Neural cell (in vitro differentiated cells): ENCODE measurements at regions not wholly inside any gene's neighbourhood (a gene's known extent, or its start where the extent isn't known, plus 50 kb on each side); places are given as distances from the start of the nearest gene placed in this dataset.

ENCODE experiments used
- H2AFZ ChIP-seq: fragments of 200-600, 300-800 bp; sonication (generic), shearing (Covaris generic); 2 replicates; pipeline ENCODE4 v1.6.0; 2014; ENCODE audit warnings: low read depth, mild to moderate bottlenecking, antibody characterized with exemption, low read length, moderate library complexity
- H3F3A ChIP-seq: fragments of 200-600 bp; shearing (Covaris generic); 2 replicates; pipeline ENCODE4 v1.6.1; 2016; ENCODE audit warnings: mild to moderate bottlenecking, moderate library complexity, mixed read lengths, antibody characterized with exemption, low read length; ENCODE audit not compliant: insufficient read depth, poor library complexity, severe bottlenecking
- H3K27ac ChIP-seq: fragments of 200-600, 300-800 bp; sonication (generic), shearing (Covaris generic); 2 replicates; pipeline ENCODE4 v1.5.1; 2014; ENCODE audit warnings: mild to moderate bottlenecking, low read length, moderate library complexity
- H3K27me3 ChIP-seq: fragments of 300-800, 200-600 bp; sonication (generic), shearing (Covaris generic); 2 replicates; pipeline ENCODE4 v1.6.0; 2014; ENCODE audit warnings: mild to moderate bottlenecking, low read depth, low read length, moderate library complexity; ENCODE audit not compliant: insufficient read depth
- H3K36me3 ChIP-seq: fragments of 300-800, 200-600 bp; sonication (generic), shearing (Covaris generic); 2 replicates; pipeline ENCODE4 v1.5.1; 2014; ENCODE audit warnings: mild to moderate bottlenecking, antibody characterized with exemption, low read length, moderate library complexity; ENCODE audit not compliant: insufficient read depth
- H3K4me2 ChIP-seq: fragments of 300-800, 200-600 bp; sonication (generic), shearing (Covaris generic); 2 replicates; pipeline ENCODE4 v1.6.0; 2014; ENCODE audit warnings: mild to moderate bottlenecking, low read length
- H3K4me3 ChIP-seq: fragments of 300-800, 200-600 bp; sonication (generic), shearing (Covaris generic); 2 replicates; pipeline ENCODE4 v1.5.1; 2014; ENCODE audit warnings: mild to moderate bottlenecking, low read length, moderate library complexity
- H3K79me2 ChIP-seq: fragments of 200-600 bp; shearing (Covaris generic); replicated peaks from 2 replicates; pipeline ENCODE4 v1.6.0; 2014; ENCODE audit warnings: mild to moderate bottlenecking, low read length, moderate library complexity; ENCODE audit not compliant: insufficient read depth
- H3K9ac ChIP-seq: fragments of 300-800, 200-600 bp; sonication (generic), shearing (Covaris generic); 2 replicates; pipeline ENCODE4 v1.6.1; 2016; ENCODE audit warnings: mild to moderate bottlenecking, low read length, mixed read lengths
- H3K9me2 ChIP-seq: fragments of 200-600 bp; shearing (Covaris generic); 2 replicates; pipeline ENCODE4 v1.6.1; 2016; ENCODE audit warnings: mild to moderate bottlenecking, low read length, mixed read lengths; ENCODE audit not compliant: insufficient read depth
- H3K9me3 ChIP-seq: fragments of 200-600, 300-800 bp; sonication (generic), shearing (Covaris generic); 2 replicates; pipeline ENCODE4 v1.6.1; 2016; ENCODE audit warnings: mild to moderate bottlenecking, mixed run types, low read length, moderate library complexity, mixed read lengths
- H4K20me1 ChIP-seq: fragments of 200-600 bp; shearing (Covaris generic); 2 replicates; pipeline ENCODE4 v1.6.1; 2016; ENCODE audit warnings: mild to moderate bottlenecking, mixed run types; ENCODE audit not compliant: insufficient read depth
- EP300 ChIP-seq: fragments of 450-650 bp; conservative IDR thresholded peaks from 2 replicates; pipeline ENCODE4 v1.6.1; 2014; ENCODE audit warnings: antibody characterized with exemption, mild to moderate bottlenecking, moderate library complexity; ENCODE audit not compliant: poor library complexity, severe bottlenecking
- EZH2 ChIP-seq: fragments of 200-600, 300-800 bp; shearing (Covaris generic), sonication (generic); IDR thresholded peaks from 2 replicates; pipeline ENCODE4 v1.6.1; 2014; ENCODE audit warnings: antibody characterized with exemption, low read length, borderline replicate concordance, mild to moderate bottlenecking; ENCODE audit not compliant: insufficient read depth, poor library complexity, severe bottlenecking
- MXI1 ChIP-seq: fragments of 450-650 bp; conservative IDR thresholded peaks from 2 replicates; pipeline ENCODE4 v1.6.1; 2014; ENCODE audit warnings: antibody characterized with exemption, mild to moderate bottlenecking; ENCODE audit not compliant: poor library complexity, severe bottlenecking
- POLR2AphosphoS5 ChIP-seq: IDR thresholded peaks from 2 replicates; pipeline ENCODE4 v1.6.1; 2012
- RAD21 ChIP-seq: fragments of 450-650 bp; conservative IDR thresholded peaks from 2 replicates; pipeline ENCODE4 v1.6.1; 2014; ENCODE audit warnings: antibody characterized with exemption, mild to moderate bottlenecking, moderate library complexity
- SMC3 ChIP-seq: fragments of 450-650 bp; conservative IDR thresholded peaks from 2 replicates; pipeline ENCODE4 v1.6.1; 2014; ENCODE audit warnings: antibody characterized with exemption, mild to moderate bottlenecking, moderate library complexity; ENCODE audit not compliant: poor library complexity
- TAF1 ChIP-seq: IDR thresholded peaks from 2 replicates; pipeline ENCODE4 v1.6.1; 2012; ENCODE audit warnings: low read depth
- TF ChIP-seq, protein P1 (sequence below): fragments of 450-650 bp; IDR thresholded peaks from 2 replicates; pipeline ENCODE4 v1.5.1; 2014; ENCODE audit warnings: antibody characterized with exemption, mild to moderate bottlenecking, moderate library complexity; ENCODE audit not compliant: poor library complexity, severe bottlenecking
- TF ChIP-seq, protein P2 (sequence below): IDR thresholded peaks from 2 replicates; pipeline ENCODE4 v1.6.1; 2012; ENCODE audit warnings: borderline replicate concordance

DNA sequence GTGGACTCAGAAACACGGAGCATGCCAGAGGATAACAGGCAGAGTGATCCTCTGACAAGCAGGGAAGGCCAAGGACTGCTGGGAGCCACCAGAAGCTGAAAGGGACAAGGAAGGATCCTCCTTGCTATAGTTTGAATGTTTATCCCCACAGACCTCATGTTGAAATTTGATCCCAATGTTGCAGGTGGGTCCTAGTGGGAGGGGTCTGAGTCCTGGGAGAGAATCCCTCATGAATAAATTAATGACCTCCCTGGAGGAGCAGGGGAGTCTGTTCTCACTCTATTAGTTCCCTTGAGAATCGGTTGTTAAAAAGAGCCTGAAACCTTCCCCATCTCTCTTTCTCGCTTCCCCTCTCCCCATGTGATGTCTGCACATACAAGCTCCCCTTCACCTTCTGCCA is 124.4 kb downstream of the FBXO15 start:
- Histone ChIP-seq H3K9me3 (no peaks in the 10 kb centered on the region), H3K4me3 (no peak overlapping the region), H3K4me2 (no peak overlapping the region), H3K9me2 (no peaks in the 10 kb centered on the region), H3K9ac (no peak overlapping the region), H3K27me3 (no peaks in the 10 kb centered on the region), H4K20me1 (no peaks in the 10 kb centered on the region), H2AFZ (no peak overlapping the region), H3K36me3 (no peaks in the 10 kb centered on the region), H3F3A (no peaks in the 10 kb centered on the region), H3K27ac (no peak overlapping the region), H3K79me2 (no peaks in the 10 kb centered on the region)
- no peak for TF ChIP-seq TAF1
- no peak for TF ChIP-seq MXI1
- no peak for TF ChIP-seq POLR2AphosphoS5
- TF ChIP-seq, protein P1, sequence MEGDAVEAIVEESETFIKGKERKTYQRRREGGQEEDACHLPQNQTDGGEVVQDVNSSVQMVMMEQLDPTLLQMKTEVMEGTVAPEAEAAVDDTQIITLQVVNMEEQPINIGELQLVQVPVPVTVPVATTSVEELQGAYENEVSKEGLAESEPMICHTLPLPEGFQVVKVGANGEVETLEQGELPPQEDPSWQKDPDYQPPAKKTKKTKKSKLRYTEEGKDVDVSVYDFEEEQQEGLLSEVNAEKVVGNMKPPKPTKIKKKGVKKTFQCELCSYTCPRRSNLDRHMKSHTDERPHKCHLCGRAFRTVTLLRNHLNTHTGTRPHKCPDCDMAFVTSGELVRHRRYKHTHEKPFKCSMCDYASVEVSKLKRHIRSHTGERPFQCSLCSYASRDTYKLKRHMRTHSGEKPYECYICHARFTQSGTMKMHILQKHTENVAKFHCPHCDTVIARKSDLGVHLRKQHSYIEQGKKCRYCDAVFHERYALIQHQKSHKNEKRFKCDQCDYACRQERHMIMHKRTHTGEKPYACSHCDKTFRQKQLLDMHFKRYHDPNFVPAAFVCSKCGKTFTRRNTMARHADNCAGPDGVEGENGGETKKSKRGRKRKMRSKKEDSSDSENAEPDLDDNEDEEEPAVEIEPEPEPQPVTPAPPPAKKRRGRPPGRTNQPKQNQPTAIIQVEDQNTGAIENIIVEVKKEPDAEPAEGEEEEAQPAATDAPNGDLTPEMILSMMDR: no peak
- TF ChIP-seq RAD21: no peak
- no peak for TF ChIP-seq EZH2
- no peak for TF ChIP-seq EP300
- TF ChIP-seq SMC3: no peak
- TF ChIP-seq, protein P2, sequence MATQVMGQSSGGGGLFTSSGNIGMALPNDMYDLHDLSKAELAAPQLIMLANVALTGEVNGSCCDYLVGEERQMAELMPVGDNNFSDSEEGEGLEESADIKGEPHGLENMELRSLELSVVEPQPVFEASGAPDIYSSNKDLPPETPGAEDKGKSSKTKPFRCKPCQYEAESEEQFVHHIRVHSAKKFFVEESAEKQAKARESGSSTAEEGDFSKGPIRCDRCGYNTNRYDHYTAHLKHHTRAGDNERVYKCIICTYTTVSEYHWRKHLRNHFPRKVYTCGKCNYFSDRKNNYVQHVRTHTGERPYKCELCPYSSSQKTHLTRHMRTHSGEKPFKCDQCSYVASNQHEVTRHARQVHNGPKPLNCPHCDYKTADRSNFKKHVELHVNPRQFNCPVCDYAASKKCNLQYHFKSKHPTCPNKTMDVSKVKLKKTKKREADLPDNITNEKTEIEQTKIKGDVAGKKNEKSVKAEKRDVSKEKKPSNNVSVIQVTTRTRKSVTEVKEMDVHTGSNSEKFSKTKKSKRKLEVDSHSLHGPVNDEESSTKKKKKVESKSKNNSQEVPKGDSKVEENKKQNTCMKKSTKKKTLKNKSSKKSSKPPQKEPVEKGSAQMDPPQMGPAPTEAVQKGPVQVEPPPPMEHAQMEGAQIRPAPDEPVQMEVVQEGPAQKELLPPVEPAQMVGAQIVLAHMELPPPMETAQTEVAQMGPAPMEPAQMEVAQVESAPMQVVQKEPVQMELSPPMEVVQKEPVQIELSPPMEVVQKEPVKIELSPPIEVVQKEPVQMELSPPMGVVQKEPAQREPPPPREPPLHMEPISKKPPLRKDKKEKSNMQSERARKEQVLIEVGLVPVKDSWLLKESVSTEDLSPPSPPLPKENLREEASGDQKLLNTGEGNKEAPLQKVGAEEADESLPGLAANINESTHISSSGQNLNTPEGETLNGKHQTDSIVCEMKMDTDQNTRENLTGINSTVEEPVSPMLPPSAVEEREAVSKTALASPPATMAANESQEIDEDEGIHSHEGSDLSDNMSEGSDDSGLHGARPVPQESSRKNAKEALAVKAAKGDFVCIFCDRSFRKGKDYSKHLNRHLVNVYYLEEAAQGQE: no peak

DNA sequence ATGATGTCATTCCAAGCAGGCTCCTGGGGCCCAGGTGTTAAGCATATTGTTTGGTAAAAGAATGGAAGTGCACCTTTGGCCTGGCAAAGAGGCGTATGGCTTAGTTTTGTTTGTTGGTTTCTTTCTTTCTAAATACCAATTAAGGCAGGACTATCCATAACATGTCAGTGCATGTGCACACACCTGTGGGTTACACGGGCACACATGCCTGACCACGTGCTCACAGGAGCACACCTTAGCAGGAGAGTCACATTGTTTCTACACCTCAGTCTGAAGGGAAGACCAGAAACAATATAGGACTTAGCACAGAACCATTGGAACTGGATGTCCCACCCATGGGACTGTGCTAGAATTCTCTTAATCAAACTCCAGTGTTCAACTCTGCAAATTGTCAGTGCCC is 127.8 kb downstream of the FBXO15 start:
- Histone ChIP-seq H3K27me3 (no peaks in the 10 kb centered on the region), H3F3A (no peaks in the 10 kb centered on the region), H2AFZ (no peak overlapping the region), H3K79me2 (no peaks in the 10 kb centered on the region), H3K9ac (no peak overlapping the region), H3K27ac (no peak overlapping the region), H3K9me3 (no peaks in the 10 kb centered on the region), H3K9me2 (no peaks in the 10 kb centered on the region), H3K4me3 (no peak overlapping the region), H4K20me1 (no peaks in the 10 kb centered on the region), H3K4me2 (no peak overlapping the region), H3K36me3 (no peaks in the 10 kb centered on the region)
- TF ChIP-seq RAD21 (no peak), EZH2 (no peak), SMC3 (no peak), POLR2AphosphoS5 (no peak)
- TF ChIP-seq, protein P1: no peak
